ENCODE measurements at regions not wholly inside any gene's neighbourhood (a gene's known extent, or its start where the extent isn't known, plus 50 kb on each side); places are given as distances from the start of the nearest gene placed in this dataset.

DNA sequence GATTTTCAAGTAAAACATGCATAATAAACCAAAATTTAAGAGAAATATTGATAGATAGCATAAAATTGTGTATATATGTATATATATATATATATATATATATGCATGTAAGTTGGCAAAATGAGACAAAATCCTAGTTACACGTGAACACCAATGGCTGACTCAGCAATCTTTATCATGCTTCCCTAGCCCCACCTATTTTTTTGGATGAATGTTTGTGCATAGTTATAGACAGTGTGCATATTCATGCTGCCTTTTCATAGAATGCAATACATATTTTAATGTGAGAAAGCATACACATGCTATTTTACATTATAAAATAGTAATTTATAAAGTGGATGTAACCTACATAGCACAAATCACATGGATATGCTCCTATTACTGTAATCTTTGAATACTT is 230.3 kb downstream of the SH2D4B start:
- no peak for TF ChIP-seq EZH2phosphoT487 (IDR thresholded peaks at IDR 0.05; ENCODE audit: borderline replicate concordance, low read depth, low read length)
- TF ChIP-seq, protein P1, sequence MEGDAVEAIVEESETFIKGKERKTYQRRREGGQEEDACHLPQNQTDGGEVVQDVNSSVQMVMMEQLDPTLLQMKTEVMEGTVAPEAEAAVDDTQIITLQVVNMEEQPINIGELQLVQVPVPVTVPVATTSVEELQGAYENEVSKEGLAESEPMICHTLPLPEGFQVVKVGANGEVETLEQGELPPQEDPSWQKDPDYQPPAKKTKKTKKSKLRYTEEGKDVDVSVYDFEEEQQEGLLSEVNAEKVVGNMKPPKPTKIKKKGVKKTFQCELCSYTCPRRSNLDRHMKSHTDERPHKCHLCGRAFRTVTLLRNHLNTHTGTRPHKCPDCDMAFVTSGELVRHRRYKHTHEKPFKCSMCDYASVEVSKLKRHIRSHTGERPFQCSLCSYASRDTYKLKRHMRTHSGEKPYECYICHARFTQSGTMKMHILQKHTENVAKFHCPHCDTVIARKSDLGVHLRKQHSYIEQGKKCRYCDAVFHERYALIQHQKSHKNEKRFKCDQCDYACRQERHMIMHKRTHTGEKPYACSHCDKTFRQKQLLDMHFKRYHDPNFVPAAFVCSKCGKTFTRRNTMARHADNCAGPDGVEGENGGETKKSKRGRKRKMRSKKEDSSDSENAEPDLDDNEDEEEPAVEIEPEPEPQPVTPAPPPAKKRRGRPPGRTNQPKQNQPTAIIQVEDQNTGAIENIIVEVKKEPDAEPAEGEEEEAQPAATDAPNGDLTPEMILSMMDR (conservative IDR thresholded peaks at IDR 0.05; ENCODE audit: low read length), result no peak

All from OCI-LY7 (cell line).